Cerebellar nuclear complex (tissue), 1 donor: ENCODE measurements at regions not wholly inside any gene's neighbourhood (a gene's known extent, or its start where the extent isn't known, plus 50 kb on each side); places are given as distances from the start of the nearest gene placed in this dataset.
"Not testable (repeated sequence)": the region's sequence is repeated elsewhere in the genome, so short reads cannot be mapped to it uniquely, and the experiment has no call there.

Source experiments
- DNase-seq, 2 experiments: peaks; one replicate each; lab custom pipeline; 2025; lab: John Stamatoyannopoulos, UW

DNA sequence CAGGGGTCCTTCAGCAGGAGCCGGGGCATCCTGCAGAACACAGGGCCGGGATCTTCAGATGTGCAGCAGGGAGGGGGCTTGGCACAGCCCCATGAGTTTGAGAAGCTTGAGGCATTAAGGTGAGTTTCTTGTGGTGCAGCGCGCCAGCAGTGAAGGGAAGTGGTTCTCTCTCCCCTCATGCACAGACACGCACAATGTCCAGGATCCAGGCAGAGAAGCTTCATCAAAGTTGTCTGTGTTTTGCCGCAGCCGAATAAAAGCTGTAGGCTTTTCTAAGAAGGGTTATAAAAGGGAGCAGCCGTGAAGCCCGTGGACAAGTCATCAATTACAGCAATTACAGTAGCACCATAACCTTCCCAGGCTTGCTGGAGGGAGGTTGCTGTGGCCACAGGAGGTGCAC is 491.0 kb upstream of the CDH4 start:
- no peak for DNase-seq

DNA sequence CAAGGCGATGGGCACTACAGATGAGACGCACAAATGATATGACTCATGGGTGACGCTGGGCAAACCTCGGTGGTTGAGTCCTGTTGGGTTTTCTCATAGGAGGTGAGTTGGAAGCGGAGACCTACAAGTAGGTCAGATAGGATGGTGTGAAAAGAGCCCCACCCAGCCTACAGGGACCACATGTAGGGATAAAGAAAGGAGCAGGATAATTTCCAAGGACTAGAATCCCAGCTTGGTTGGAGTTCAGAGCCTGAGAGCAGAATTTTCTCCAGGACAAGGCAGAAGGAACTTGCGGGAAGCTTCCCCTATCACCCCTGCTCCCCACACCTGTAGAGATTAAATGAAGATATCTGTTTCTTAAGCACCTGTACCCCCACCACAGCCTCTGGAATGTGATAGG is 489.7 kb upstream of the CDH4 start:
- no peak for DNase-seq

DNA sequence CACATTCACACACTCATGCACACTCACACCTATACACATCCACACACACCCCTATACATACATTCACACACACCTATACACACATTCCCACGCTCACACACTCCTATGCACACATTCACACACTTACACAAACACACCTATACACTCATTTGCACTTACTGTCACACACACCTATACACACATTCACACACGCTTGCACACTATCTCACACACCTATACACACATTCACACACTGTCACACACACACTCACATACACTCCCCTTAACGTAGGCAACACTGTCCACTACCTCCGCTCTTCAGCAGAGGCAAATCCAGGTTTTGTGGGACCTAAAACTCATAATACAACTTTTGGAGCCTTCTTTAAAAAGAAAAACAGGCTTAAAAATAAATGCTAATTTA is 487.7 kb upstream of the CDH4 start:
- no peak for DNase-seq

DNA sequence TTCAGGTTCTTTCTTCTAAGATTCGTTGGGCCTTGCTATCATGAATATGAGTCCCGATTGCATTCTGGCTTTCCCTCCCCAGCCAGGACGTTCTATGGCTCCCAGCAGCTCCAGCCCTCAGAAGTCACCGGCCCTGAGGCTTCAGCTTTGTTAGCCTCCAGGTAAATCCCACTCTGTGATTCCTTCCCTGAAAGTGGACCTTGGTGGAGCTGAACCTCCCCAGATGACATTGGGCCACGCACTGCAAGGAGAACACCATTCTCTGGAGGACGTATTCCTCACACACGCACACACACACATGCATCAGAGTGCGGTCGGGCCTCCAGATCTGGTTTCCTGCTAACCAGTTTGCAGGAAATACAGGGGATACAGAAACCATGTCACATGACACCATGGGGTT is 487.3 kb upstream of the CDH4 start:
- no peak for DNase-seq

DNA sequence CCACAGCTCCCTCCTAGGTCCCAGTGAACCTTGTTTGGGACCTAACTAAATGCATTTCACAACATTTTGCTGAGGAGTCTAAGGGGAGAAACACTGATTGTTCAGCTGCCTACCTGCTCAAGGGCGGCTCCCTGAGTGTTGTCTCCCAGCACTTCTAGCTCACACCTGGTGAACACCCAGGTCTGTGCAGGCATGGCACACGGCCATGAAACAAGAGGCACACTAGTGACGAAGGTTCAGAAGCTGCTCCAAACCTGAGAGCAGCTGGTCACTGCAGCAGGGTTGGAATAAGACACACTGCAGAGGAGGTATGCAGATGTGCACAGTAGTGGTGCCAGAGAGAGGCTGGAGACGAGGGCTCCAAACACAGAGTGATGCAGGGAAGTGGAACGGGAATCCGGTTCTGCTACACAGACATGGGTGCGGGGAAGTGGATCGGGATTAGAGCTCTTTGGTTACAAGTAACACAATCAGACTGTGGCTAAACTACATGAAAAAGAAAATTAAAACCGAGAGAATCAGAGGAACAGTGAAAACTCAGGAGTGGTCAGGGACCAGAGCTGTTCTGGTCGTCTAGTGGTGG is 486.1 kb upstream of the CDH4 start:
- DNase-seq = no peak

DNA sequence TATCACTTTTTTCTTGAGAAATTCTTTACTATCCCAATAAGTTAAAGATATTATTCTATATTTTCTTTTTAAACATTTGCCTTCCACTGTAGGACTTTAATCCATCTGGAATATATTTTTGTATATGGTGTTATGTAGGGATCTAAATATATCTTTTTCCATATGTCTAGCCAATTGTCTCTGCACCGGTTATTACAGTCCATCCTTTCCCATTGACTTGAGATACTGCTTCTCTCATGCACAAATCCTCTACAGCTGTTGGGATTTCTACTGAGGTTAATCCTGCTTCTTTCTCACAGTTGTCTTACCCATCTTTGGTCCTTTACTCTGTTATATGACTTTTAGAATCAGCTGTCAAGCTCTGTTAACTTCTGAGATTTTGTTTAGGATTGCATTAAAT is 483.8 kb upstream of the CDH4 start:
- no peak for DNase-seq

DNA sequence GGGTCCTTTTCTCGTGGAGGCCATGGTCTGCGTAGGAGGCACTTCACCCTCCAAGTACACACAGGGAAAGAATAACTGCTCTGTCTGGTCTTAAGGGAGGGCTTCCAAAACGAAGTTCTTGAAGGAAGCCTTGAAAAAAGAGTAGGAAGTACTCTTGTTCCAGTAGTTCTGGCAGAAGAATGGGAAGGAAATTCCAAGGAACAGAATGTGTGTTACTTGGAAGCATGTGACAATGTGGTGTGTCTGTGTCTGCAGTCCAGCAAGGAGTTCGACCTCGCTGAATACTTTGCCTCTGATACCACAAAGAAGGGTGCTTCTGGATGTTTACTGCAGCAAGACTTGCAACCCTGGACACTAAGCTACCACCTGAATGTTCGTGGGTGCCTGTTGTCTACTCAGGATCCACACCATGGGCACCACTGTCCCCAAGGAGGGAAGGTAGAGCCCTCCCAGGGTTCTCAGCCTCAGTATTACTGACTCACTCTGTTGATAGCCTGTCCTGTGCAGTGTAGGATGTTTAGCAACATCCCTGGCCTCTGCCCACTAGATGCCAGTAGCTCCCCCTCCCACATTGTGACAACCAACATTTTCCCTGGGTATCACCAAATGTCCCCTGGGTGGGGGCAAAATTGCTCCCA is 471.6 kb upstream of the CDH4 start:
- no peak for DNase-seq

DNA sequence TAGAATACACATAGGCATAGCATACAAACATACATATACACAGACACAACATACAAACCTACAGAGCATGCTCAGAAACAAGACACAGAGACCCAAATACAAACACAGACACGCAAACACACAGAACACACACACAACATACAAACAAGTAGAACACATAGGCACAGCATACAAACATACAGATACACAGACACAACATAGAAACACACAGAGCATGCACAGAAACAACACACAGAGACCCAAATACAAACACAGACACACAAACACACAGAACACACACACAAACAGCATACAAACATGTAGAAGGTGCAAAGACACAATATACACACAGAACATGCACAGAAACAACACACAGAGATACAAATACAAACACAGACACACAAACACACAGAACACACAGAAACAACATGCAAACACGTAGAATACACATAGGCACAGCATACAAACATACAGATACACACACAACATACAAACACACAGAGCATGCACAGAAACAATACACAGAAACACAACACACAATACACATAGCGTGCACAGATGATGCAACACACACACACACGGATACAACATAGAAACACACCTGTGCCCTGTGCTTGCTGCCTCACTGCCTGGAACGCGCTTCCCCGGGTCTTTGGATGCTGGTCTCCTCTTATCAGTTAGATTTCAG is 469.0 kb upstream of the CDH4 start:
- no peak for DNase-seq

DNA sequence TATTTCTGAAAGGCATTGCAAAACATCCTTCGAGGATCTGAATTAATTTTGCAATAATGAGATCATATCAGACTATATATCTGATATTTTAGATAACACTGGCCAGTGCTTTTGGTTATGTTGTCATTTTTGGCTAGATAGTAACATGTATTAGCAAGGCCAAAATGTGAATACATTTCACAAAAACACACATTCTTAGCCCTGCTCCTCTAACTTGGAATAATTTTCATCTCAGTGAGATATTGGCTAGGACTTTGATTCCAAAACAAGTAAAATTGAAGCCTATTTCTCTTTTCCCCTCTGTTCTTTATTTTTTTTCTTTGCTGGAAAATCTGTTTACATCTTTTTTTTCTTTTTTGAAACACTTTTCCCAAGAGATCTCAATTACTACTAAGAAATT is 466.8 kb upstream of the CDH4 start:
- DNase-seq = no peak

DNA sequence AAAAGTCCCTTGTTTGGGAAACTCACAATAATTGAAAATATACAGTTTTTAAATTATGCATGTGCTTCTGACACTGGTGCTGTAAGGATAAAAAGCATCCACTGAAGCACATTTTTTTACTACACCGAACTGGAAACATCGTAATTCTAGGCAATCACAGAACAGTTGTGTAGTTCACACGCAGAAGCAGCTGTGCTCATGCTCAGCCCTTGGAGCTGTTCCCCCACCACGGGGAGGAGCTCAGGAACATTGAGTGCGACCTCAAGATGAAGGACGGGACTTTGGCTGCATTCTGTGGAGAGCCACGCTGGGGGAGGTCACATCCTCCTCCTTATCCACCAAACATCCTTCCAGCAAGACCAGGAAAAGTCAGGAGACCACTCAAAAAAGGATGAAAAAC is 466.3 kb upstream of the CDH4 start:
- no peak for DNase-seq

DNA sequence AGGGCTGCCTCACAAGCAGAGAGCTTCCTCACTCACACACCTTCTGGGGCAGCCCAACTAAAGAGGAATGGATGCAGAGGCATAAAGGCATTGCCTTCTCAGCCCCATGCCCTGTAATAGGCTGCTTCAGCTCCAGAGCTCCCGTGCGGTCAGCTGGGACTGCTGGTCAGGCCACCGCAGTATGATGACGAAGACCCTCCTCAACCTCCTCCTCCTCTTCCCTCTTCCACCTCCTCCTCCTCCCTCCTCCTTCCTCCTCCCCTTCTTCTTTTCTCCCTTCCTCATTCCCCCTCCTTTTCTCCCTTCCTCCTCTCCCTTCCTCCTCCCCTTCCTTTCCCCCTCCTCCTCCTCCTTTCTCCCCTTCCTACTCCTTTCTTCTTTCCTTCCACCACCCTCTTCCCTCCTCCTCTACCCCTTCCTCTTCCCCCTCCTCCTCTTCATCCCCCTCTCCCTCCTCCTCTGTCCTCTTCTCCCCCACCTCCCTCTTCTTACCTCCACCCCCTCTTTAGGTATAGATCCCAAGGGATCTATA is 465.3 kb upstream of the CDH4 start:
- DNase-seq = no peak

DNA sequence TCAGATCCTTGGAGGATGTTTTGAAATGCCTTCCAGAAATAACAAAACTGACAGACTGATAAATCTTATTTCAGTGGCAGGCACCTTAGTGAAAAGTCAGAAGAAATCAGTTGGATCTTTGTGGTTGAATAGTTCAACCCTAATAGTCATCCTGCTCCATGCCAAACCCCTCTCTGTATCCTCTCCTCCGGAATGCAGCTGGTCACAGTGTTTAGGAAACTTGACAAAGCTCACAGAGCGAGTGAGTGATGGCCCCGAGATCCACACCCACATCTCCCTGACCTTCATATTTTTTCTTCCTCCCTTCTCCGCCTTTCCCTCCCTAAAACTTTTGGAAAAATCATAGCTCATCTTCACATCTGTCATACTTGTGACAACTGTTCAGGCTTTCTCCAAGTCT is 464.8 kb upstream of the CDH4 start:
- no peak for DNase-seq

DNA sequence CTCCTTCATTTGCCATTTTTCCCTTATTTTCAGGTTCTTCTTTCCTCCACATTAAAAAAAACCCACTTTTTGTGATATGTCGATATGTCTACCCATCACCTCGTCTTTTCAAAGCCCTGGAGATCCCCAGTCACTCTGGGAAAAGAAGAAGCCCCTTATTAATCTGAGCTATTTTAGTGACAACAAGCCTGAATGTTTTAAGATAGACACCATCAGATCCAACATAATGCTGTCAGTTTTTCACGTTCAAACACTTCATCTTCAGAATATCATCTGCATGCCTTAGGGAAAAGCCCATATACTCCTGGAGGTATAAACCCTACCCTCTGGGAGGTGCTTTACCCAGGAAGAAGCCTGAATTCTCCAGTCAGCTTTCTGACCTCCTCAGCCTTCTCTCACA is 464.0 kb upstream of the CDH4 start:
- DNase-seq = no peak

DNA sequence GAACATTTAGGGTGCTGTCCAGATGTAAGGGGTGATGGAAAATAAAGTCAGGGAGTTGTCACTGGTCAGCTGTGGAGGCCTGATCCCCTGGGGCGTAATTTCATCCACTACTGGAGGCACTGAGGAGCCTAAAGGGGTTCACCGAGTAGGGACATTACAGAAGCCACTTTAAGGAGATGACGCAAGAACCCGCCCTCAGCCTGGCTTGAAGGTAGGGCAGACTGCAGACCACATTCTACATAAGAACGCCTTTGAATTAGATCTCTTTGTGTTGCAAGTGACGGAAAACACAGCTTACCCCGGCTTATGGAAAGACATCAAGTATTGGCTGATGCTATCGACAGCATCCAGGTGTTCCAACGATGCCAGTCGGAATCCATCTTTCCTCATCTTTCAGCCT is 462.7 kb upstream of the CDH4 start:
- no peak for DNase-seq

DNA sequence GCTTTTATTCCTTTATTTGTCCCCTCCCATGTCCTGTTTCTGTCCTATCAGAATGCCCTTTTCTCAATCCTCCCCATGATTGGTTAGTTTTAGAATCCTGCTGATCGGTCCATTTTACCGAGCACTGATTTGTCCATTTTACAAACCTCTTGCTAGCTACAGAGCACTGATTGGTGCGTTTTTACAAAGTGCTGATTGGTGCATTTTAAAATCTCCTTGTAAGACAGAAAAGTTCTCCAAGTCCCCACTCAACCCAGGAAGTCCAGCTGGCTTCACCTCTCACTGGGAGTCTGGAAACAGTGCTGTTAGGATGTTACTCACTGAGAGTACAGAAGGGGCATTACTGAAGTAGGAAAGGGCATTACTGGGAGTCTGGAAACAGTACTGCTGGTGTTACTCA is 461.7 kb upstream of the CDH4 start:
- not testable (repeated sequence) for DNase-seq

DNA sequence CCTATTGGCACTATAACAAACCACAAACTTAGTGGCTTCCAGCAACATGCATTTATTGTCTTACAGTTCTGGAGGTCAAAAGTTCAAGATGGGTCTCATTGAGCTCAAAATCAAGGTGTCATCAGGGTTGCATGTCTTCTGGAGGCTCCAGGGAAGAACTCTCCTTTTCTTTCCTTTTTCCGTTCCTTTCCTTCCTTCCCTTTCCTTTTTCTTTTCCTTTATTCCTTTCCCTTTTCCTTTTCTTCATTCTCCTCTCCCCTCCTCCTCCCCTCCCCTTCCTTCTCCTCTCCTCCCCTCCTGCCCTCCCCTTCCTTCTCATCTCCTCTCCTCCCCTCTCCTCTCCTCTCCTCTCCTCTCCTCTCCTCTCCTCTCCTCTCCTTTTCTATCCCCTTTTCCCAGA is 460.2 kb upstream of the CDH4 start:
- no peak for DNase-seq

DNA sequence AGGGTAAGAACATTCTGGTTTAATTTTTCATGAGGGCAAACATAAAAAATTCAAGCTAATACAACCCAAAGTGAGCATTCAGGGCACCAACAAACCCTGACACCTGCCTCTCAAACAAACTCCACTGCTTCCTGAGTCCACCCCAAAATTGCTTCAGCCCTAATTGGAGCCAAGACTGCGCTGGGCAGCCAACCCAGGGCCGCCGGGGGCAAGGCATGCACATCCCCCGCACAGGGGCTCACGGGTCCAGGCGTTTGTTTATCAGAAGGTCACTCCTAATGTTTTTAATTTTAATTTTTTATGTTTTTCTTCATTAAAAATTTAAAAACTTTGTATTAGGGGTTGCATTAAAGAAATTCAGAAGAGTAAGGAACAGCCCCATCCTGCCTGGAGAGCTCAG is 459.1 kb upstream of the CDH4 start:
- no peak for DNase-seq

DNA sequence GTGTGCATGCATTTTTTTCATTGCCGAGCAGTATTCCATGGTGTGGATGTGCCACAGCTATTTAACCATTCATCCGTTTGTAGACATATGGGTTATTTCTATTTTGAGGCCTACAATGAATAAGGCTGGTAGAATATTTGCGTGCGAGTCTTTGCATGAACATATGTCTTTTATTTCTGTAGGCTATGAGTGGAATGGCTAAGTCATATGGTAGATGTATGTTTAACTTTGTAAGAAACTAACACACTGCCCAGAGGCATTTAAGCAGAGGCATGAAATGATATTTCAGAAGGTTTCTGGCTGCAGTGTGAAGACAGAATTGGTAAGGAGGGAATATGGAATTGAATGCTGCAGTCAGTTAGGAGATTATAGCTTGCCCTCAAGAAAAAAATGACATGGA is 457.4 kb upstream of the CDH4 start:
- no peak for DNase-seq

DNA sequence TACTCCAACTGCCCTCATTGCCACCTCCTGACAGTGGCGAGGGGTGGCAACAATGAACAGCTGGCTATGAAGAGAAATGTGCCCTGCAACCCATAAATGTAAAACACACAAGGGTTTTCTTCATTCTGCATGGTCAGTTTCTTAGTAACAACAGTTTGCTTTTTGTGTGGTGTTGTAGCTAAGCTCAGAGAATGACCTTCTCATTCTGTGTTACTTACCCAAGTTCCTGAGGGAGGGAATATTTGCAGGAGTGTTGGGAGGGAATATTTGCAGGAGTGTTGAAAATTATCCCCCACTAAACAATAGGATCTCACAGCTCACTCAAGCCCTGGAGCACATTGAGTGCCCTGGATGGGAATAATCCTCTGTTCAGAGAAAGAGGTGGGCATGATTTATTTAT is 456.4 kb upstream of the CDH4 start:
- no peak for DNase-seq

DNA sequence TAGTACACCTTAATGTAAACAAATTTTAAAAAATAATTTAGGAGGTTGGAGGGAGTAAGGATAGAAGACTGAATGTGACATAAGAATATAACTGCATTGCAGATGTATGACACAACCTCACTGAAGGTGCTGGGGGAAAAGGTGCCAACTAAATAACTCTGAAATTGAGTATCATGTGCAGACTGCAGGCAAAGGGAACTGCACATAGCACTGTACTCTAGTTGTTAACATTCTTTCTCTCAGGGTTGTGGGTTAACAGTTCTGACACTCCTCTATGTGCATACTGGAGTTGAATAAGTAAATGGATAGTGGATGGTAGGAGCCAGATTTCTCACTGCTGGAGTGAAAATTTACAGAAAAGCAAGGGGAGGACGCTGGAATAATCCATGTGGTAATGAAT is 451.9 kb upstream of the CDH4 start:
- DNase-seq = no peak

DNA sequence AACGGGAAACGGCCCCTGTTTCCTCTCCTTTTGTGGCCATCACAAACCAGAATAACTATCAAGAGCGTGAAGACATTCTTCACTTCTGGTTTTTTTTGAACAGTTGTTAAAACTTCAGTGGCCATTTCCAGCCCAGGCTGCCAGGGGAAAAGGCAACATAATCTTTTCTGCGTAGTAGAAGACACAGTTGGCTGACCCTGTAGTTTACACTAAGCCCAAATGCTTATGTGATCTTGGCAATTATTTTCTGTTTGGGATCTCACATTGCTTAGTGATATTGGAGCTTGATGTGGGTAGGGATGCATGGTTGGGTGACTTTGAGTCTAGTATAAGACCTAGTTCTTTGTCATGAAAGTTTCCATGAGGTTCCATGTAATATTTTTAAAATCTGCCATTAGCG is 449.4 kb upstream of the CDH4 start:
- DNase-seq = no peak

DNA sequence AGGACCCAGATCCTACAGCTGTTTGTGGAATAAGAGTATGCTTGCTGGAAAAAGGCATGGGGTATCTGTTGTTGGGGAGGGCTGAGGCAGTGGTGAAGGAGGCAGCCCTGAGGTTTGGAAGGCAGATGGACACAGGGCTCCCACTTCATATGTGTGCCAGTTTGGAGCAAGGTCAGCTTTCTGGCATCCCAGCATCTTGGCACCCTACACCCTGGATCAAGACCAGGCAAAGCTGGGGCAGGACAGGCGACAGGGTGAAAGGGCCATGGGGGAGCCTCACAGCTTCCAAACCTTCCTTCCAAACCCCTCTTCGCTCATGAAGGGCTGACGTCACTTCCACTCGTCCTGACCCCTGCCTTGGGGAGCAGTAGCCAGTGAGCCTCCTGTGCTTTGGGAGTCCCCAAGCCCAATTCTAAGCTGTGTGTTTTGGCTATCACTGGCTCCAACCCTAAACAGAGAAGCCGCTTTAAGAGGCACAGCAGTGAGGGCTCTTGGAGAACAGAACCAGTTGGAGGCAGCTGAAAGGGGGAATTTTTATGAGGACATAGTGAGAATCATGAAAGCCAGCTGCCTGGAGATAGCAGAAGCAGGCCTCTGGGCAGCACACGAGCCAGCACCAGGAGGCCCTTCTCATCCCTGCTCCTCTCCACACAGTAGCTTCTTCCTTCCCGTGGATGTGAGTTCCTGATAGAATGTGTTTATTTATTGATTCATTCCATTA is 448.6 kb upstream of the CDH4 start:
- DNase-seq = no peak
